WERI-Rb-1 (cell line): ENCODE measurements at regions not wholly inside any gene's neighbourhood (a gene's known extent, or its start where the extent isn't known, plus 50 kb on each side); places are given as distances from the start of the nearest gene placed in this dataset.

Source experiments
- DNase-seq: peaks from one replicate; pipeline ENCODE4 v3.0.0-alpha.2; 2020
- H3K27ac ChIP-seq: fragments of 250-450 bp; sonication (Bioruptor Pico); 2 replicates; pipeline ENCODE4 v1.5.1; 2020; ENCODE audit warnings: mild to moderate bottlenecking, moderate library complexity
- H3K27me3 ChIP-seq: fragments of 250-450 bp; sonication (Bioruptor Pico); 2 replicates; pipeline ENCODE4 v1.5.1; 2021; ENCODE audit warnings: mild to moderate bottlenecking, low read depth, moderate library complexity; ENCODE audit not compliant: insufficient read depth, severe bottlenecking
- H3K36me3 ChIP-seq: fragments of 250-450 bp; sonication (Bioruptor Pico); 2 replicates; pipeline ENCODE4 v1.5.1; 2020; ENCODE audit warnings: mild to moderate bottlenecking, moderate library complexity
- H3K4me3 ChIP-seq: 2 replicates; pipeline ENCODE4 v1.5.1; 2011; ENCODE audit warnings: low read depth, mild to moderate bottlenecking, control low read depth, low read length
- H3K9me3 ChIP-seq: fragments of 250-450 bp; sonication (Bioruptor Pico); 2 replicates; pipeline ENCODE4 v1.5.1; 2021; ENCODE audit warnings: mild to moderate bottlenecking, moderate library complexity; ENCODE audit not compliant: severe bottlenecking
- TF ChIP-seq, protein P1 (sequence below): IDR thresholded peaks from 2 replicates; pipeline ENCODE4 v1.5.1; 2011; ENCODE audit warnings: low read depth, mild to moderate bottlenecking, control low read depth, inconsistent platforms, low read length

GRCh38 chr3:16820485-16820884 is 64.3 kb upstream of the PLCL2 start:
- H3K4me3 ChIP-seq = no peak overlapping the region
- TF ChIP-seq, protein P1, sequence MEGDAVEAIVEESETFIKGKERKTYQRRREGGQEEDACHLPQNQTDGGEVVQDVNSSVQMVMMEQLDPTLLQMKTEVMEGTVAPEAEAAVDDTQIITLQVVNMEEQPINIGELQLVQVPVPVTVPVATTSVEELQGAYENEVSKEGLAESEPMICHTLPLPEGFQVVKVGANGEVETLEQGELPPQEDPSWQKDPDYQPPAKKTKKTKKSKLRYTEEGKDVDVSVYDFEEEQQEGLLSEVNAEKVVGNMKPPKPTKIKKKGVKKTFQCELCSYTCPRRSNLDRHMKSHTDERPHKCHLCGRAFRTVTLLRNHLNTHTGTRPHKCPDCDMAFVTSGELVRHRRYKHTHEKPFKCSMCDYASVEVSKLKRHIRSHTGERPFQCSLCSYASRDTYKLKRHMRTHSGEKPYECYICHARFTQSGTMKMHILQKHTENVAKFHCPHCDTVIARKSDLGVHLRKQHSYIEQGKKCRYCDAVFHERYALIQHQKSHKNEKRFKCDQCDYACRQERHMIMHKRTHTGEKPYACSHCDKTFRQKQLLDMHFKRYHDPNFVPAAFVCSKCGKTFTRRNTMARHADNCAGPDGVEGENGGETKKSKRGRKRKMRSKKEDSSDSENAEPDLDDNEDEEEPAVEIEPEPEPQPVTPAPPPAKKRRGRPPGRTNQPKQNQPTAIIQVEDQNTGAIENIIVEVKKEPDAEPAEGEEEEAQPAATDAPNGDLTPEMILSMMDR = no peak
- no peak for DNase-seq
- no peak overlapping the region for H3K27ac ChIP-seq
- no peaks in the 10 kb centered on the region for H3K36me3 ChIP-seq
- H3K9me3 ChIP-seq = no peaks in the 10 kb centered on the region
- H3K27me3 ChIP-seq = no peaks in the 10 kb centered on the region

DNA sequence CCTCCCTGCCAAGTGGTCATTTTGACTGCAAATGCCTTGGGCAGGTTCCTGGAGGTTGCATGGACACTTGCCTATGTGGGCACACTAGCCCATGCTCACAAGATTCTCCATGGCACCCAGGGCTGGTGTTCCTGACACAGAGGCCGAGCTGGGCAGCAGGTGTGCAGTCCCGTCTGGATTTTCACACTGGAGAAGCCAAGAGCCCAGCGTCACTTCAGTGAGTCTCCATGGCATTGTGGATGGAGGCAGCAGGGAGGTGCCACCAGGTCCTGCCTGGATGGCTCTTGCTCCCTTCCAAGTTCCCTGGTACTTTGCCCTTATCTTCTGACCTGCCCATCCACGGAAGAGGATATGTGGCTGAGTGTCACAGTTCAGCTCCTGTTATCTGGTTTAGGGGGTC is 63.7 kb upstream of the PLCL2 start:
- Histone ChIP-seq H3K36me3 (no peaks in the 10 kb centered on the region), H3K27ac (no peak overlapping the region), H3K9me3 (no peaks in the 10 kb centered on the region), H3K4me3 (no peak overlapping the region), H3K27me3 (no peaks in the 10 kb centered on the region)
- no peak for DNase-seq
- TF ChIP-seq, protein P1 = no peak

DNA sequence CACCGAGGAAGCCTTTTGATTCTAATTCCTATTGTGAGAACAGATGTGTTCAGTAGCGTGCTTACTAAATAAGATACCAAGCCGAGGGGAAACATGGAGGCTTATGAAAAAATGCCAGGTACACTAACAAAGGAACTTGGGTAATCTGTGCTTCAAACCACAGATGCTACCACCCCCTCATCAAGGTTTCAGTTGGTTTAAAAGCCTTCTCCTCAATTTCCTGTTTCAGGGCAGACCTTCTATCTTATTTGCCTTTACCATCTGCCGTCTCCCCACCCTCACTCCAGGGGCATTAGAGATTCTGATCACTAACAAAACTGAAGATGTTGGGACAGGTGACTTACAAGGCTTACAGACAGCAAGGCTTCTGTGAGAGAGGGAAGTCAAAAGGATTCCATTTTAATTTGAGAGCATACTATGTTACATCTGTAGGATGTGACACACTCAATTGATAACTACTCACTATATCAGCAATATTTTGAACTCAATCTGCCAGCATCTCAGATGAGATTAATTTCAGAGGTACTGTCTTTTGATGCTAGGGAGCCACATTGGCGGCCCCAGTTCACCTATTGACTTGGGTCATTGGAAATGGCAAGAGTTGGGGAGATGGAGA is 60.6 kb upstream of the PLCL2 start:
- peak; percentile 33 for DNase-seq
- peak overlapping the region; percentile 26; the same call in 1 of the 2 replicates for H3K27ac ChIP-seq

DNA sequence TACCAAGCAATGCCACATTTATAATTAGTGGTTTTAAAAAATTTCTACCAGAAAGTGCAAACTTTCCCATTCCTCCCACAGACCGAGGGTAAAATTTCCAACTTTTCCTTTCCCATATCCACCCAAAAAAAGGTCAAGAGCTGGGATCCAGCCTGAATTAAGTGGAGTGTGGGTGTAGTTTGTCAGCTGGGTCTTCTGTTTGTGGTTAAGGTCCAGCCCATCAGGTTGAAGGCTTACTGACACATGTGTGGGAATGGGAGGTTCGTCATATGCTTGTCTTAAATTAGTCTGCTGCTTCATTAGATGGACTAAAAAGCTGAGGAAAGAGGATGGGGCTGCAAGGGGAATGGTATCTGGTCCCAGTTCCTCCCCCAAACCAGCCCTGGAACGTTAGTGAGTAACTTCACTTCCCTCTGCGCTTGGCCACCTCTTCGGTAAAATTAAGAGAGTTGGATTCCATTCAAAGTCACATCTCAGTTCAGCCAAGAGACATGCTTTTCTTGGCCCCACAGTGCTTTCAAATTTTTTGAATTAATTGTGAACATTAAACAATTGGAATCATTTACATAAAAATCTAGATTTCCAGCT is 59.0 kb upstream of the PLCL2 start:
- Histone ChIP-seq H3K4me3 (no peak overlapping the region), H3K27ac (no peak overlapping the region), H3K9me3 (no peaks in the 10 kb centered on the region), H3K36me3 (no peaks in the 10 kb centered on the region), H3K27me3 (no peaks in the 10 kb centered on the region)
- no peak for DNase-seq
- TF ChIP-seq, protein P1 = no peak

More for the DNA sequence above, 60.6 kb upstream of the PLCL2 start:
- H3K9me3 ChIP-seq = no peaks in the 10 kb centered on the region
- H3K4me3 ChIP-seq = no peak overlapping the region
- H3K36me3 ChIP-seq = no peaks in the 10 kb centered on the region
- TF ChIP-seq, protein P1 = no peak
- H3K27me3 ChIP-seq = no peaks in the 10 kb centered on the region

GRCh38 chr3:16828815-16829214 is 55.9 kb upstream of the PLCL2 start:
- no peaks in the 10 kb centered on the region for H3K36me3 ChIP-seq
- H3K9me3 ChIP-seq = no peaks in the 10 kb centered on the region
- DNase-seq = peak; percentile 54
- H3K27ac ChIP-seq = no peak overlapping the region
- H3K4me3 ChIP-seq = no peak overlapping the region
- TF ChIP-seq, protein P1 = peak; percentile 60
- no peaks in the 10 kb centered on the region for H3K27me3 ChIP-seq

GRCh38 chr3:16831846-16832245 is 52.9 kb upstream of the PLCL2 start:
- TF ChIP-seq, protein P1 = no peak
- Histone ChIP-seq H3K36me3 (no peaks in the 10 kb centered on the region), H3K4me3 (no peak overlapping the region), H3K9me3 (no peaks in the 10 kb centered on the region), H3K27me3 (no peaks in the 10 kb centered on the region), H3K27ac (no peak overlapping the region)
- no peak for DNase-seq
